GM18499 (cell line): ENCODE measurements at regions not wholly inside any gene's neighbourhood (a gene's known extent, or its start where the extent isn't known, plus 50 kb on each side); places are given as distances from the start of the nearest gene placed in this dataset.

Experiments
- ATAC-seq: cut with Tn5 transposase; IDR thresholded peaks from one replicate; pipeline ENCODE4 v1.9.1; 2021; ENCODE audit warnings: moderate number of reproducible peaks; ENCODE audit not compliant: insufficient read depth, unreplicated experiment

- no peak for ATAC-seq
Observed at GRCh38 chr9:1200847-1201251, 150.7 kb downstream of the DMRT2 start.

DNA sequence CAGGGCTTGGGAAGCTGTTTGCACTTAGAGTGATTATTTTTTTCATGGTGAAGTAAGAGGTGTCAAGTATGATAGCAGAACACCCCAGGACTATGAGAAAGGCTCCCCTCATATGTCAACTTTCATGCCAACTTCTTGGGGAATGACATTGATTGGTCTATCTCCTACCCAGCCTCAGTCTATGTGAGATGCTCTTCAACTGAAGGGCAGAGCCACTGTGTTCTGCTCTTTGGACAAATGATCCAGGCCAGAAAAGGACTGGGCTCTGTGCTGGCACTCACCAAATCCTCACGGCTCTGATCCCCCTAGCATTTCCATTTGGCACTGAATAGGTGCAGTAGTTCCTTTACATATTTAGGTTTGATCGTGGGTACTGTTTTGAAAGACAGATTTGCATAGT, 151.1 kb downstream of the DMRT2 start:
- no peak for ATAC-seq

DNA sequence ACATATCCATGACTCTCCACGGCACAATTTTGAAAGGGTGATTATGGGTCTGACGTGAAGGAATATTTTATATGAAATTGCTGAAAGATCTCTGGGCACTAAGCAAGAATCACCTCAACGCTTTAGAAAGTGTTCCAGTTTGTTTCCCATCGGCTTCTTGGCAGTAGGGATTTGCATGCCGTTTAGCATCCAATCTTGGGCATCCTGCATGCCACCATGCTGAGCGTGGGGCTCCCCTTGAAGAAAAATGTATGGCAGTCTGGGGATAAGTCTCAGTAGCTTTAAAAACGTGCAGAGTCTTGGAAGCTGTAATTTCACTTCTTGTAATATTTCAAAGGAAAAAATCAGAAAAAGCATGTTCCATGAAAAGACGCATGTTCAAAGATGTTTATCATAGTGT, 151.7 kb downstream of the DMRT2 start:
- ATAC-seq, result no peak

DNA sequence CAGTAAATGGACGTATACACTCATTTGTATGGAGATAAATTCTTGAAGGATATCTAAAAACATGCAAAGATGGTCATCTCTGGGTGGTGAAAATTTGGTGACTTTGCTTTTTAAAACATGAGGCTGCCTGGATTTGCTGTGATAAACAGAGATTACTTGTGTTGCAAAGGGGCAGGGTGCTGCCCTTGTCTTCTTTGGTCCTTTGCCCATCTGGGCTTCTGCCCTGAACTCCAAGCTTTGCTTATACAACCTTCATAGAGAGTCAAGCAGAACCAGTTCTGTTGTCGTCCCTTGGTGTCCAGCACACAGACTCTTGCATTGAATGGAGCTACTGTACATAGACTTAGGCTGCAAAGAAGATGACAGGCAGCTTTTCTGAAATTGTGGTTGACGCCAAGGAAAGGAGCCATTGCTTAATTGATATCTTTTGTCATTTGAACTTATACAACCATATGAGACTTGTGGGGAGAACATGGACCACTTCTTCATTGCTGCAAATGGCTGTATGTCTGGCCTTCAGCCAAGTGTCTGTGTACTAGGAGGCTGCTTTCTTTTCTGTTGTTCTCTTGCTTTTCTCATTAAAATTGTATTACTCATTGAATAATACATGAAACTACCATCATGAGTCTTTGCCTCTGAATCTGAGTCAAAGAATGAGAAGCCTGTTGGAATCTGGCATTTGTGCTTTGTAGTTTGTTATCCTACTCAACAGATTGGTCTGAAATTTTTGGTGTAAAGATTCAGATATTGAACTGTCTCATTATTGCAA, 152.5 kb downstream of the DMRT2 start:
- no peak for ATAC-seq

DNA sequence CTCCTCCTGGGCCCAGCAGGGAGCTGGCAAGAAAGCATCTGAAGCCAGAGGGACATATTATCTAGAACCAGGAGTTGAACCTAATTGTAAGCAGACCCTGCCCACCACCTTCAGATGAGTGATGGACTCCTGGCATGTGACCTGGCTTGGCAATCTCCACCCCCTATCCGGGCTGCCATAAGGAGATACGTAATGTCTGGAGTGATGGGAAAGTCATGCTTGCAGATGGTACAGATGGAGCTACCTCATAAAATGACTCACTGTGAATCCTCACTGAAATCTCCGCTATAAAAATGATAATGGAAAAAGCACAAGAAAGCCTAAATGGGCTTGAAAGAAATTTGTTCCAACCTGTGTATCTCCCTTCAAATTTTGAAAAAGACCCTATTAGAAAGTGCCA, 157.5 kb downstream of the DMRT2 start:
- ATAC-seq, result no peak

DNA sequence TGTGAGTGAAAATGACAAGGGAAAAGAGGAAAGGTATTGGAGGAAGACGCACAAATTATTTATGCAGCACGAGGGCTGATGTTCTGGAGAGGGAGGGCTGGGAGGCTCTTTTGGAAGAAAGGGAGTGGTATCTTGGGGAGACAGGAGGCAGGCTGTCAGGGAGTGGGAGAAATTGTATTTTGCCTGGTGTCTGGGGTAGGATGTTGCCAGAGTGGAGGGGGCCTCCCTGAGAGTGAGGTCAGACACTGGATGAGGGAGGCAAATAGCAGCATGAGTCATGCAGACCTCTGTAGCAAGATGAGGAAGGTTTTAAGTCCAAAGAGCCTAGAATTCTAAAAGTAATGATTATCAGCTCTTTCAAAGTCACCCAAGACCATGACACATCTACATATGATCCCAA, 158.0 kb downstream of the DMRT2 start:
- ATAC-seq, result no peak

DNA sequence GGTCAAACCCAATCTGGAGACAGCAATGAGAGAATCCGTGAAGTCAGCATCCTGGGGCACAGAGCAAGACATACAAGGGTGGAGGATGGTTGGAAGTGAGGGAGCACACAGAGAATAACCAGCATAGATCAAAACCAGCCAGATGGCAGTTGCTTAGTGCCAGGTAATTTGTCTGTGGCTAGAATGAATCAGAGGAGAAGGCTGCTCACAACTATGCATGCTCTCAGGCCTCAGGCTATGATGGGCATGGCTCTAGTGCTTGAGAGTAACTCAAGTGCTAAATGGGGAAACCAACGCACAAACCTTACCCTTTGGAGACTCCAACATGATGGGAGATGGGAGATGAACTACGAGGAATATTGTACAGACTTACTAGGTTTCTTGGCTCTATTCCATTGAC, 160.8 kb downstream of the DMRT2 start:
- ATAC-seq, result no peak

DNA sequence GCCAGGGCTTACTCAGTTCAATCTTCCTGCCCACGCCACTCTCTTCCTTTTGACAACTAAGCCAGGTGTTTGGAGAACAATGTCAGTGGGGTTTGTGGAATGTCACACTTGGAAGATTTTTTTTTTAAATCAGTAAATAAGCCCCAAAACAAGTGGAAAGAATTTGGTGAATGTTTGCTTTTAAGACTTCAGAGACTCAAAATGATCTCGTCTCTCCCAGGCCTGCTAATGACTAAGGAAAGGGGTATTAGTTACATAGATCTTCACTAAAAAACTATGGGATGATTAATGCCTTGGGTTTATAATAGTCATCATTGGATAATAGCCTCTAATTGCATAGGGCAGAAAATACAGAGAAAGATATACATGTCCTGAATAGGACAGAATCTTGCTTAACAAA, 166.4 kb downstream of the DMRT2 start:
- ATAC-seq, result no peak

DNA sequence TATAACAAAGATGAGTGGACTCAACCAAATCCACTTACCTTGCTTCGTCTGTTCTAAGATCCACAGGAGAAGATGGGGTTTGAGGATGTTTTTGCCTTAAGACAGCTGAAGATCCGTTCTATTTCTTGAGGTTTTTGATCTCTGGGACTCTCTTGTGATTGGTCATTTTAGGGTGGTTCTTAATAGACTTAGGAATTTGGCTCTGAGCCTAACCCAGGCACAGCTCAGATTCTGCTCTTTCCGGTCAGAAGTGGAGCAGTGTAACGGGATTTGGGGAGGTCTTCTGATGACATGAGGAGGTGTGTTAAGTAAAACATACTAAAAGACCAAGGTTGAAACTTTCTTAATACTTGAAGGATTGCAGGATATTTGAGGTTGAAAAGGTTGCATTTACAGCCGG, 166.9 kb downstream of the DMRT2 start:
- ATAC-seq, result no peak

- ATAC-seq, result no peak
Observed at GRCh38 chr9:1219284-1219683, 169.1 kb downstream of the DMRT2 start.

DNA sequence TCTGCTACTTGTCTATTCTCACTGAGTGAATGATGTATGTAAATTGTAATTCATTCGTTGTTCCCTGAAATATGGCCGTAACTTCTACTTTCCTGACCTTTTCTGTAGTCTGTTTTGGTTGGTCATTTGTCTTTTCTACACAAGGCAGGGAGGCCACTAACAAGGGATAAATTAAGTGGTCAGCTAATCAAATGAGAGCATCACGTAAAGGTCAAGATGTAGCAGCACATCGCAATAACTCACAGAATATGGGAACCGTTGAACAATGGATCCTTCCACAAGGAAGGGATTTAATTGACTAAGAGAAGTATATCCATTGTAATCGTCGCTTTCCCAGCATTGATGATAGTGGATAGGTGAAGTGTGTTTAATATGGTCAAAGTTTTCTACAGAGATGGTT, 171.1 kb downstream of the DMRT2 start:
- ATAC-seq, result no peak

DNA sequence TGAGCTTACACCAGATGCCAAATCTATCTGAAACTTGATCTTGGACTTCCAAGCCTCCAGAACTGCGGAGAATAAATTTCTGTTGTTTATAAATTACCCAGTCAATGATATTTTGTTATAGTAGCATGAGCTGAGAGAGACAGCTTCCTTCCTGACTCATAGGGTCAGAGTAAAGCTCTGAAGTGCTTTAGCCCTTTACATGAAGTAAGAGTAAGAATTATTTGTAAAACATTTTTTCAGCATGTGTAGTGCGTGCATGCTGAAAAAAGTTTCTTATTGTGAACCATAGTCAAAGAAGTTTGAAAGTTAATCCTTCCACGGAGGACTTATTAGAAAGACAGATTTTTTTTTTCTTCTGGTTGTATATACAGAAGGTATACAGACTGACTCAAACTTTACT, 172.4 kb downstream of the DMRT2 start:
- no peak for ATAC-seq

- ATAC-seq, result no peak
Observed at GRCh38 chr9:1231998-1232919, 182.1 kb downstream of the DMRT2 start.

DNA sequence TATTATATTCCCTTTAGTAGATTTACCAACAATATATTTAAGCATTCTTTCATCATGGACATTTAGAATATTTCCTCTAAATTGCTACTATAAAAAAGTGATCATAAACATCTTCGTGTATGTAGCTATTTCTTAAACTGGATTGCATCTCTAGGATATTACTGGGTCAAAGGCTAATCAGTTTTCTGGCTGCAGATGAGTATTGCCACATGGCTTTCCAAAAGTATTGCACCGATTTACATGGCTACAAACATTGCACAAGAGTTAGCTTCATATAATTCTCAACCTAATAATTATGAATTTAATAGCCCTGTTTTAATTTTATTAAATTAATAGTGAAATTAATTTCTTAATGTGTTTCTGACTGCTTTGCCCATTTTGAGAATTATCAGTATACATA, 183.4 kb downstream of the DMRT2 start:
- ATAC-seq, result no peak

DNA sequence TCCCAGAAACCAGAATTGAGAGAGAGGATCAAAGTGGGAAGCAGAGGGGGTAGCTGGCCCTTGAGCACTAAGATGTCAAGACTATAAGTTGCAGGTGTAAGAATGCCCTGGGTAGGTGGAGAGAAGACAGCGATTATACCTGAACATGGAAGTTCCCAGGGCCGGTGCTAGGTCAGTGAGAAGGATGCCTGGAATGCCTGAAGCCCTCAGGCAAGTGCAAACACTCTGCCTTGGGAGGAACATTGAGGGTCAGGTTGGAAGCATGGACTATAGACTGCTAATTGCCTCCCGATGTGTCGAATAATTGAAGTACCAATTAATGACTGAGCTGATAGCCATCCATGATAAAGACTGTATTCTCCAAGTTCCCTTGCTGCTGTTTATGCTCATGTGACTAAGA, 185.5 kb downstream of the DMRT2 start:
- no peak for ATAC-seq

- ATAC-seq, result no peak
Observed at GRCh38 chr9:1236061-1236460, 185.9 kb downstream of the DMRT2 start.

DNA sequence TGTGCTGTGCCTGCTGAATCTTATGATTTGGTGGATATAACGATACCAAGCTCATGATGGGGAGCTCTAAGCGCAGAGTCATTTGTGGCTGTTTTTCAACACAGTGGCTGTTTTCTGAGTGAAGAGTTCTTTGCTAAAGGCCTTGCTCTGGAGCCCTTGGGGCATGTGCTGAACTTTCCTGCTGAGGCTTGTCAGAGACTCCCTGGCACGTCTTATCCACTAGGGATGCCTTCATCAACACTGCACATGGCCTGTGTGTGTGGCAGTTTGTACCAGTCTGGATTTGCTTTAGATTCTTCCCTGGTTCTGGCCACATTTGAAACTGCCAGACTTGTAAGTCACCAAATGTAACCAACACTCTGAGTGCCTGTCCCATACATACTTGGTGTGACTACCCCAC, 188.2 kb downstream of the DMRT2 start:
- ATAC-seq, result no peak

DNA sequence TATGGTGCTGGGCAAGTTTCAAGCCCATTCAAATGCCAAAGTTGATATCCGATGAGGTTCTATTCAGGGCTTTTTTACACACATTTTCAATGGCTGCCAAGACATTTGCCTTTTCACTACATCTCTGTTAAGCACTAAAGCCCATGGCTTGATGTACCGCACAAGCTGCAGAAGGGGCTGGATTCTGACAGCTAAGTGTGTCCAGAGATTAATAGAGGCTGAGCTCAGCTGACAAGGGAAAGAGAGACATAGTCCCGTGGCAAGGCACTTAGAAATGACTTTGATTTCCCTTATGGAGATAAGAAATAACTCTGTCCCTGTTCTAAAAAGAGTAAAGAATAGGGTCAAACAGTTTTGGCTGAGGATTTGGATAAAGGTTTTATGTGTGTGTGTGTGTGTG, 198.6 kb downstream of the DMRT2 start:
- ATAC-seq, result no peak

DNA sequence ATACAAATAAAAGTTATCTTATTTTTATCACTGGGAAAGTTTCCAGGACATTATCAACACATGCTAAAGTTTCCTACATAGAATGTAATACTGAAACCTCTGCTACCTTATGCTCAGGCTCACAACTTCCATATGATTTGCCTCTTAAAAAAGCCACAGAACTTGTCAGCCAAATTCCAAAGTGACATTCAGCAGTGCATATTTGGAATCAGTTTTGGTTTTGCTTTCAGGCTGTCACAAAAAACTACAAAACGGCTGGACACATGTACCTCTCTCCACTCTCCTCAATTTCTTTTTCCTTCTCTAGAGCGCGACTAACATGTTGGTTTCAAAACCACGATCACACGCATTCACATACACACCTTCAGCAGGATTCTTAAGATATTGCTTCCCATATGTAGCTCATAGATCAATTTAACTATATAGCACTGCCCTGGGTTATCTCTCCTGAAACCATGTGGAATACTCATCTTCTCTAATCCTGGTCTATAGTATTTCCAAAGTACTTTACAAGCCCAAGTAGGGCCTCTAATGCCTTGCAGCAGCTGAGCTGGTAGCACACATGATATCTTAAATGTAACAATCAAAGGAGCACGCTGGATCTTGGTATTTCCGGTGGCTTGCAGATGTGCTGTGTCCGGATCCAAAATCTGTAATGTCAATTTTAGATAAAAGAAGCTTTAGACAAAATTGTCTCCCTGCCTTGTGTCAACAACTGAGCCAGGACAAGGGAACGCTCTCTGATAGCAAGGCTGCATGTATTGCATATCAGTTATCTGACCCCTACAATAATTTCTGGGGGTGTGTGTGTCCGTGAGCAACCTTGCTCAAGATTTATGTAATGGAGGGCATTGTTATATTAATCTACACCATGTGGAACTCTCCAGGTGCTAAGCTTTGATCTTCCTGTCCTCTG, 203.2 kb downstream of the DMRT2 start:
- ATAC-seq, result no peak

- ATAC-seq, result no peak
Observed at GRCh38 chr9:1254071-1254470, 203.9 kb downstream of the DMRT2 start.

- no peak for ATAC-seq
Observed at GRCh38 chr9:1256178-1256577, 206.0 kb downstream of the DMRT2 start.
